ENCODE measurements at regions not wholly inside any gene's neighbourhood (a gene's known extent, or its start where the extent isn't known, plus 50 kb on each side); places are given as distances from the start of the nearest gene placed in this dataset.

- TF ChIP-seq, protein P1, sequence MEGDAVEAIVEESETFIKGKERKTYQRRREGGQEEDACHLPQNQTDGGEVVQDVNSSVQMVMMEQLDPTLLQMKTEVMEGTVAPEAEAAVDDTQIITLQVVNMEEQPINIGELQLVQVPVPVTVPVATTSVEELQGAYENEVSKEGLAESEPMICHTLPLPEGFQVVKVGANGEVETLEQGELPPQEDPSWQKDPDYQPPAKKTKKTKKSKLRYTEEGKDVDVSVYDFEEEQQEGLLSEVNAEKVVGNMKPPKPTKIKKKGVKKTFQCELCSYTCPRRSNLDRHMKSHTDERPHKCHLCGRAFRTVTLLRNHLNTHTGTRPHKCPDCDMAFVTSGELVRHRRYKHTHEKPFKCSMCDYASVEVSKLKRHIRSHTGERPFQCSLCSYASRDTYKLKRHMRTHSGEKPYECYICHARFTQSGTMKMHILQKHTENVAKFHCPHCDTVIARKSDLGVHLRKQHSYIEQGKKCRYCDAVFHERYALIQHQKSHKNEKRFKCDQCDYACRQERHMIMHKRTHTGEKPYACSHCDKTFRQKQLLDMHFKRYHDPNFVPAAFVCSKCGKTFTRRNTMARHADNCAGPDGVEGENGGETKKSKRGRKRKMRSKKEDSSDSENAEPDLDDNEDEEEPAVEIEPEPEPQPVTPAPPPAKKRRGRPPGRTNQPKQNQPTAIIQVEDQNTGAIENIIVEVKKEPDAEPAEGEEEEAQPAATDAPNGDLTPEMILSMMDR (IDR thresholded peaks at IDR 0.05; ENCODE audit: low read depth, low read length): no peak
- no peak for TF ChIP-seq POLR2A (IDR thresholded peaks at IDR 0.05; ENCODE audit: extremely low read depth, insufficient read length)
- TF ChIP-seq, protein P2, sequence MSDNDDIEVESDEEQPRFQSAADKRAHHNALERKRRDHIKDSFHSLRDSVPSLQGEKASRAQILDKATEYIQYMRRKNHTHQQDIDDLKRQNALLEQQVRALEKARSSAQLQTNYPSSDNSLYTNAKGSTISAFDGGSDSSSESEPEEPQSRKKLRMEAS (IDR thresholded peaks at IDR 0.05; ENCODE audit: low read depth, low read length): no peak
- TF ChIP-seq MYC (IDR thresholded peaks at IDR 0.05; ENCODE audit: low read depth, low read length): no peak
These were observed 447.1 kb downstream of the MIAT start for GRCh38 chr22:27104449-27104848.

Data from NB4 (cell line).